ENCODE measurements at regions not wholly inside any gene's neighbourhood (a gene's known extent, or its start where the extent isn't known, plus 50 kb on each side); places are given as distances from the start of the nearest gene placed in this dataset.
"Not testable (repeated sequence)": the region's sequence is repeated elsewhere in the genome, so short reads cannot be mapped to it uniquely, and the experiment has no call there.

DNA sequence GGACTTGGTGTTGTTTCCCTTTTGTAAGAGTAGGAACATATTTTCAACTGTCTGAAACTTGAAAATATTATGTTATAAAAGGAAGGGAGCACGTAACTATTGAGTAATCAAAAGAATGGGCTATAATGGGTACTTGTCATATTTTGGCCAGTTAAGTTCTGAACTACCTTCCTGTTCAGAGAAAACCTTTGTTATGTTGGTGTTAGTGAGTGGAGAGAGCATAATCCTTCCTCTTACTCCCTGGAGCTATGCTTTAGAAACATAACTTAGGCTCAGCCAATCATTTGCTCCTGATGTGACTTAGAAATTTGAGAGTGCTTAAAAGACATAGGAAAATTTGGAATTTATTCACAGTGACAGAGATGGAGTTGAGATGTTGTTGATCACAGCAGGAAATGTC, 482.5 kb upstream of the SPRY2 start:
- no peak for DNase-seq (ENCODE audit: low read depth)

DNA sequence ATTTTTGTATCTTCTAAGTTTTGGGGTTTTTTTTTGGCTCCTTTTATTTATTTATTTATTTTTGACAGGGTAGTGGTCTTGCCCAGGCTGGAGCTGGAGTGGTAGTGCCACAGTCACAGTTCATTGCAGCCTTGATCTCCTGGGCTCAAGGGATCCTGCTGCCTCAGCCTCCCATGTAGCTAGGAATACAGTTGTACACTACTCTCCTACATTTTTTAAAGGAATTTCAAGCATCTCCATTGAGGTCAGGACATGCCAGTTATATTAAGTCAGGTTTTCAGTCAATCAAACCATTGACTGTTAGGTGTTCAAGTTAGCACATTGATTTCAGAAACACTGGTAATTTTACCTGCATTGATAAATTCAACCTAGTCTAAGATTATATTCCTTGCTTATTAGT, 480.5 kb upstream of the SPRY2 start:
- DNase-seq (ENCODE audit: low read depth) = no peak

DNA sequence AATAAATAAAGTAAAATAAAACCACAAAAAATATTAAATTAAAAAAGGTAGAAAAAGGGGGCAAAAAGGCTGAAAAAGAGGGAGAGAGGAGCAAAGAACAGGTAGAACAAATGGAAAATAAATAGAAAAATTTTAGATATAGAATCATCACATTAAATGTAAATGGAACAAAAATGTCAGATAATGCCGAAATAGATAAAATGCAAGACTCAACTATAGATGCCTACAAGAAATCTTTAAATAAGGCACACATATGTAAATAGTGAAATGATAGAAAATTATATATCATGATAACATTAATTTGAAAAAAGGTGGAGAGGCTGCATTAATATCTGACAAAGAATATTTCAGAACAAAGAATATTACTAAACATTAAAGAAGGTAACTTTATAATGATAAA, 477.1 kb upstream of the SPRY2 start:
- DNase-seq (ENCODE audit: low read depth) = no peak

- DNase-seq (ENCODE audit: low read depth) = no peak
Observed at GRCh38 chr13:80814541-80814940, 473.6 kb upstream of the SPRY2 start.

DNA sequence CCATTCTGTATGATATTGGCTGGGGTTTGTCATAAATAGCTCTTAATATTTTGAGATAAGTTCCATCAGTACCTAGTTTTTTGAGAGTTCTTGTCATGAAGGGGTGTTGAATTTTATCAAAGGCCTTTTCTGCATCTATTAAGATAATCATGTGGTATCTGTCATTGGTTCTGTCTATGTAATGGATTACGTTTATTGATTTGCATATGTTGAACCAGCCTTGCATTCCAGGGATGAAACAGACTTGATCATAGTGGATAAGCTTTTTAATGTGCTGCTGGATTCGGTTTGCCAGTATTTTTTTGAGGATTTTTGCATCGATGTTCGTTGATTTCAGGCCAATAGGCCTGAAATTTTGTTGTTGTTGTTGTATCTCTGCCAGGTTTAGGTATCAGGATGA, 469.4 kb upstream of the SPRY2 start:
- DNase-seq (ENCODE audit: low read depth) = not testable (repeated sequence)

GRCh38 chr13:80802946-80803345, 462.0 kb upstream of the SPRY2 start:
- no peak for DNase-seq (ENCODE audit: low read depth)

DNA sequence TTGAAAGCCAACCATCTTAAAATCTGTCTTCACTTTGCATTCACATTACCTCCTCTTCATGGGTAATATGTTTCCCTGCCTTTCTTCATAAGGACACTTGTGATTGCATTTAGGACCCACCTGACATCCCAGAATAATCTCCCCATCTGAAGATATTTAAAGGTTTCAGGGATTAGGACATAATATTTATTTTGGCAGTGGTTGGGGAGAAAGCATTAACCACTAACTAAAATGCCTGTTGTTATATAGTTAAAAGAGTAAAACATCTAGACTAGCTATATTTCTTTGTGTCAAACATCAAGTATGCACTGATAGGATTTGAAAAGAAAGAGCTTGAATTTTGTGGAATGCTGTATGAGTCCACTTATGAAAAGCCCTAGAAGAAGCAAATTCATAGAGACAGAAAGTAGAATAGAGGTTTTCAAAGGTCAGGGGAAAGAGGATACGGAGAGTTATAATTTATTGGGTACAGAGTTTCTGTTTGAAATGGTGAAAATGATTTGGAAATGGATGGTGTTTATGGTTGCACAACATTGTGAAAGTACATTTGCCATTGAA, 457.7 kb upstream of the SPRY2 start:
- DNase-seq (ENCODE audit: low read depth) = no peak

- DNase-seq (ENCODE audit: low read depth) = peak; percentile 28
Observed at GRCh38 chr13:80787604-80788003, 446.7 kb upstream of the SPRY2 start.

- DNase-seq (ENCODE audit: low read depth) = no peak
Observed at GRCh38 chr13:80783926-80784565, 443.1 kb upstream of the SPRY2 start.

DNA sequence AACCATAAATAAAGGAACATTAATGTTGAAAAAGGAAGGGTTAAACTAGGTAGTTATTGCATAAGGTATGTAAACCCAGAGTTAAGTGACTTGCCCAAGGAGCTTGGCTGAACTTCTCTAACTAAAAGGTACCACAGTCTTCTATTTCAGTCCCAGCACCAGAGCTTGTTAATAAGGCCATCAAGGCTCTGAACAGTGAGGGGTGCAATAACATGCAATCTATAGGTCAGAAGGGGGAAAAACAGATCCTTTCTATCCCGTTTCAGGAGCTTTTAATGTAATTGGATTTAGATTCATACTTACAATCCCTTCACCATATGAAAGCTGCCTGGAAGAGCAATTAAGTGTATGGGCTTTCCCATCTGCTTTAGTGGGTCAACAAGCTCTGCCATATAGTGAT, 441.5 kb upstream of the SPRY2 start:
- no peak for DNase-seq (ENCODE audit: low read depth)

DNA sequence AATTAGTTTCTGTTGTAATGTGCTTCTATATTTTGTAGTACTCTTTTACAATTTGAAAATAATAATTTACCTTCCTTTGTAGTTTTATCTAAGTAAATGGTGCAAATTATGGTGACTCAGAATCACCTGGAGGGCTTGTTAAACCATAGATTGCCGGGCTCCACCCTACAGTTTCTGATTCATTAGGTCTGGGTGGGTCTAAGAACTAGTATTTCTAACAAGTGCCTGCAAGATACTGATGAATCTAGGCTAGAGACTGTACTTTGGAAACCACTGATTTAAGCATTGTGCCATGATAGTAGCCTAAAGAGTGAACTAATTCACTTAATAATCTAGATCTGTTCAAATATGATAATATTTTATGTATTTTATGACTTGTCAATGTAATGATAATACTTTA, 437.4 kb upstream of the SPRY2 start:
- DNase-seq (ENCODE audit: low read depth) = no peak

DNA sequence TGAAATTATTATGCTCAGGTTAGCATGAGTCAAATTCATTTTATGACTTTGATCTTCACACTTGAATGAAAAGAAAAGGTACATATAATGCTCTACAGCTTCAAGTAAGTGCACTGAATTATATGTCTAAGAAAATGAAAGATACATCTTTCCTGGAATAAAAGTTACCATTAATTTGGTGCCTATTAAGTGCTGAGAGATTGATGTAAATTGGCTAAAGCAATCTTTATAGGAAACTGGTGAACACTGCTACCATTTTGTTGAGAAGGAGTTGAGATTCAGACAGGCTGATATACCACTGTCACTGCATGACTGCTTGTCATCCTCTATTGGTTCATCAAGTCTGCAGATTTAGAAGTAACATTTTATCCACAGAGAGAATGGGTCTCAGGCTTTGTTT, 416.8 kb upstream of the SPRY2 start:
- DNase-seq (ENCODE audit: low read depth) = no peak

GRCh38 chr13:80755910-80756309, 415.0 kb upstream of the SPRY2 start:
- DNase-seq (ENCODE audit: low read depth) = no peak

DNA sequence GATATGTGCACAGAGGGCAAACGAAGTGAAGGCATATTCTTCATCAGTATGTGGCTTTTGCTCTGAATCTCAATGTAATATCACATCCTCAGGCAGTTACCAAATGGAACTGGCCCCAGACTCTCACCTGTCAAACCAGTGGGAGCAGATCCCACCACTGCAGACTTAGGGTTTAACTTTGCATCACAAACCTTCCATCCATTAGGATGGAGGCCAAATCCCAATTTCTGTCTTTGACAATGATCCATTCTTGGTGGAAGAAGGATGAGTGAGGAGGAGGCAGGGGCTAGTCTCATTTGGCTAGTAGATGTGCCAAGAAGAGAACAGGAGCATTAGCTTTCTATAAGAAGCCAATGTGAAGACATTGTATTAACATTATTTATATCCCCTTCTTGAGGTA, 413.5 kb upstream of the SPRY2 start:
- DNase-seq (ENCODE audit: low read depth) = no peak

- no peak for DNase-seq (ENCODE audit: low read depth)
Observed at GRCh38 chr13:80753866-80754265, 412.9 kb upstream of the SPRY2 start.

DNA sequence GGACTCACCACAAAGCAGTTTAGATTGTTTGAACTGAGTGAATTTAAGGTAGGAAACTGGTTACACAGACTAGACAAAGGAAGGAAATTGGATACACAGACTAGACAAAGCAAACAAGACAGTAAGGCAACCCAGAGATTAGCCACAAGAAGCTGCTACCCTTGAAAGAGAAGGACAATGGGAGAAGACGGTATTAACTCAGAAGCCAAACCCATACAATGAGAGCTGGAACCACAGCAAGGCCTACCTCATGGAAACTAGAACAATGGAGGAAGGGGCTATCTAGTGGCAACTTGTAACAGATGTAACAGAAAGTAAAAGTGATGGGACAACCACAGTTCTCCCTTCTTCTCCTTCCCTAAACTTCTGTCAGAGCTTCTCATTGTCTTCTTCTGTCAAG, 410.9 kb upstream of the SPRY2 start:
- no peak for DNase-seq (ENCODE audit: low read depth)

DNA sequence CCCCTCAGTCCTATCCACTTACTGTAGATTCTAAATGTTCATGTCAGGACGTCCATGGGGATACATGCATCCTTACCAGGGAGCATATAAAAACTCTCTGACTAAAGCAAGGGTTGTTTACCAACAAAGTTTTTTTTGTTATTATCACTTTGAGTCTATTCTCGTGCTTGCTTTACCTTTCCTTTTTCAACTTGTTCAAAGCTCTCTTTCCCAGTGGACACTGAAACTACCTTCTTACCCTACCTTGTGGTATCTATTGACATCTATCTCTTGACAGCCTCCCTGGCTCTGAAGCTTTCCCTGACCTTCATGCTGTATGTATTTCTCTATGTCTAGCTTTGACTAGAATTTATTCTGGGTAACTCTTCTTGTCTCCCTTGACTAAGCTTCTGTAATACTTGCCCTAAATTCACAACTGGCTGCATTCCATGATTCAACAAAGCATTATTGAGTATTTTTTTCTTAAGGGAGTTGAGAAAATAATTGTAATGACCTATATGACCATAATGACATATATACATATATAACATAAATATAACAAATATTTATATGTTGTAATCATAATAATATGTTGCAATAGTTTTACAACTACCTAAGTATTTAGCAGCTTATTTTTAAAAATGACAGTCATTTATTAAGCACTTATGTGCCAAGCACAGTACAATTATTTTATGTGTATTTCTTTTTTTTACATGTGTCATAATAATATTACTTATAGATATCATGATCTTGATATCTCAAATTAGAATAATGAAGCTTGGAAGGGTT, 403.4 kb upstream of the SPRY2 start:
- no peak for DNase-seq (ENCODE audit: low read depth)

- DNase-seq (ENCODE audit: low read depth) = peak; percentile 20
Observed at GRCh38 chr13:80742033-80742432, 401.1 kb upstream of the SPRY2 start.

- DNase-seq (ENCODE audit: low read depth) = no peak
Observed at GRCh38 chr13:80740071-80740470, 399.1 kb upstream of the SPRY2 start.

DNA sequence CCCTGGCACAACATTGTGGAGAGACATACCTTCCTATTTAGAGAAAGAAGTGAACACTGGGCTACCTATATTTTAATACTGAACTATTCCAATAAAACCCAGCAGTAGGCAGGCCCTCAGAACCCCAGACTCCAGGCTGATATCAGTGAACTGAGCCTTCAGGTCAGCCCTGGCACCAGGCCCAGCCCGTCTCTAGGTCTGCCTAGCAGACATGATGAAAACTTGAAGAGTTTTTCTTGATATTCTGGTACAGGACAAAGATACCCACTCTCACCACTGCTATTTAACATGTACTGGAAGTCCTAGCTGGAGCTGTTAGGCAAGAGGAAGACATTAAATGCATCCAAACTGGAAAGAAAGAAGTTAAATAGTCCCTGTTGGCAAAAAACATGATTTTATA, 396.6 kb upstream of the SPRY2 start:
- no peak for DNase-seq (ENCODE audit: low read depth)

DNA sequence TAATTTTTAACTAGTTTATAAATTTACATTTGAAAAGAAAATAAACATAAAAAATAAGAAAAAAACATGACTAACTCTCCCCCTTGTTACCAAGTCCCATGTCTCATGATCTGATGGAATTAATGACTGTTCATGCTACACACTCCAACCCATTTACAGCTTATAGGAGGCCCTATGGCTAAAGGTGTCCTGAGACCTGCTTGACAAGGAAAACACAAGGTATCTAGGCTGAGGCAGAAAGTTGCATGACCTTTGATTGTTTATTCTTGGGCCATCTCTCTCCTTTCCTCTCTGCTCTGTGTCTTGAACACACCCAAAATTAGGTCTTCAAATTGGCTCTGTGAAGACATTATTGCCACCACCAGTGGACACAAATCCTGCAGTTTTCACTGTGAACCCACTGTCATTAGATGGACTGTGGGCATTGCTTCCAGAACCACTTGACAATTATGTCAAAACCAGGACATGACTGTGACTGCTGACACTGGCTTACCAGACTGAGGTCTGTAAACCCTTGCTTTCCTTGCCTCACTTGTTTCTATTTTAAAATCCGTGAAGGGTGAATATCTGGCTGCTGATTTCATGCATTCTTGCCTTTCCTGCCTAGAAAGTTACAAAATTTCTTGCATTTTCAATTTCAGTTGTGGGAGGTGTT, 386.5 kb upstream of the SPRY2 start:
- no peak for DNase-seq (ENCODE audit: low read depth)

DNA sequence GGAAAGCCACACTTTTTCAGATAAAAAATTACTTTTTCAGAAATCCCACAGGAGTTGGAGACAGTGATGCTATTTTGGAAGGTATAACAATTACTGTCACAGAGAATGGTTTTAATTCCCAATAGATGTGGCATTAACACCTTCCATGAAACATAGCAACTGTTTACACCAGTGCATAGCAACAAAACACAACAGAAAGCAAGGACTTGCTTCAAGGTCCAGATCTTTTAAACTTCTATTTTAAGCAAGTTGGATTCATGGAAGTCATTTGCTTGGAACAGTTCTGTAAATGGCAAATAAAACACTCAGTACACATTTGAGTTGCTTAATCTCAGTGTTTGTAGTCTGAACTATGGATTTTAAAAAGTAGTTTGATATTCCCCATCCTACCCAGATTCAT, 385.9 kb upstream of the SPRY2 start:
- DNase-seq (ENCODE audit: low read depth) = no peak

GRCh38 chr13:80721689-80722088, 380.8 kb upstream of the SPRY2 start:
- DNase-seq (ENCODE audit: low read depth) = no peak

Data from ELR (cell line).